ENCODE measurements at regions not wholly inside any gene's neighbourhood (a gene's known extent, or its start where the extent isn't known, plus 50 kb on each side); places are given as distances from the start of the nearest gene placed in this dataset.
"Not testable (repeated sequence)": the region's sequence is repeated elsewhere in the genome, so short reads cannot be mapped to it uniquely, and the experiment has no call there.

DNA sequence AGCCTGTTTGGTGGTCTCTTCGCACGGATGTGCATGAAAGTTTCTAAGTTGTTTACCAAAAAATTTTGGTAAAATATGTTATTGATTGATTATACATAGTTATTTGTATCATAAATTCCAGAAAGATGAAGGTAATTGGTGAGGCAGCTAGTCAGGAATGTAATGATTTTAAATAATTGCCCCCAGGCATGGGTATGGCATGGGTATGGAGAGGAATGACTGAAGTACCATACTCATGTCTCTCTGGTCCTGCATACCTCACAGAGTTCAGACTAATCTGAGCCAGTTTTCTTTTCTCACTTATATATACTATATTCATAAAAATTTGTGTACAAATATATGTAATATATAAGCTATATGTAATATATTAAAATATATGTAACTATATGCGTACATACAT lies 329.0 kb upstream of the TECRL start:
- no TSS peak for BruUV-seq (replicated peaks)

GRCh38 chr4:64737854-64738138 lies 328.5 kb upstream of the TECRL start:
- not testable (repeated sequence) for H3K4me1 ChIP-seq (ENCODE audit: insufficient read depth, low read length, poor library complexity, severe bottlenecking)

More for the DNA sequence above, 329.0 kb upstream of the TECRL start:
- Histone ChIP-seq H3K79me2 (ENCODE audit: insufficient read depth, low read depth, low read length) (no peaks in the 10 kb centered on the region), H3K9me2 (ENCODE audit: insufficient read depth, low read length) (no peaks in the 10 kb centered on the region), H4K20me1 (ENCODE audit: insufficient read depth, low read length) (no peaks in the 10 kb centered on the region), H3K4me3 (ENCODE audit: low read depth, low read length, poor library complexity, severe bottlenecking) (no peak overlapping the region), H3K27ac (ENCODE audit: low read depth, low read length, poor library complexity, severe bottlenecking) (no peak overlapping the region), H3K36me3 (ENCODE audit: insufficient read depth, low read length) (no peaks in the 10 kb centered on the region), H3K9me3 (ENCODE audit: low read length) (no peaks in the 10 kb centered on the region), H2AFZ (ENCODE audit: low read length) (no peak overlapping the region), H3K4me2 (ENCODE audit: low read length) (no peak overlapping the region), H3K4me1 (ENCODE audit: insufficient read depth, low read length, poor library complexity, severe bottlenecking) (no peaks in the 10 kb centered on the region)
- TF ChIP-seq, protein P1, sequence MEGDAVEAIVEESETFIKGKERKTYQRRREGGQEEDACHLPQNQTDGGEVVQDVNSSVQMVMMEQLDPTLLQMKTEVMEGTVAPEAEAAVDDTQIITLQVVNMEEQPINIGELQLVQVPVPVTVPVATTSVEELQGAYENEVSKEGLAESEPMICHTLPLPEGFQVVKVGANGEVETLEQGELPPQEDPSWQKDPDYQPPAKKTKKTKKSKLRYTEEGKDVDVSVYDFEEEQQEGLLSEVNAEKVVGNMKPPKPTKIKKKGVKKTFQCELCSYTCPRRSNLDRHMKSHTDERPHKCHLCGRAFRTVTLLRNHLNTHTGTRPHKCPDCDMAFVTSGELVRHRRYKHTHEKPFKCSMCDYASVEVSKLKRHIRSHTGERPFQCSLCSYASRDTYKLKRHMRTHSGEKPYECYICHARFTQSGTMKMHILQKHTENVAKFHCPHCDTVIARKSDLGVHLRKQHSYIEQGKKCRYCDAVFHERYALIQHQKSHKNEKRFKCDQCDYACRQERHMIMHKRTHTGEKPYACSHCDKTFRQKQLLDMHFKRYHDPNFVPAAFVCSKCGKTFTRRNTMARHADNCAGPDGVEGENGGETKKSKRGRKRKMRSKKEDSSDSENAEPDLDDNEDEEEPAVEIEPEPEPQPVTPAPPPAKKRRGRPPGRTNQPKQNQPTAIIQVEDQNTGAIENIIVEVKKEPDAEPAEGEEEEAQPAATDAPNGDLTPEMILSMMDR (conservative IDR thresholded peaks at IDR 0.05; ENCODE audit: low read length) = no peak
- no peak for TF ChIP-seq EZH2phosphoT487 (IDR thresholded peaks at IDR 0.05; ENCODE audit: borderline replicate concordance, low read depth, low read length)
- ChIA-PET POLR2A (interaction anchor here (1.4 kb wide), 1 partner anchor 11 kb away, joined by 3 read pairs; no protein-coding TSS in a partner anchor), CTCF (ENCODE audit: unreplicated experiment) (no interaction called here)
- intact Hi-C loops (cut with micrococcal nuclease; ENCODE audit: unreplicated experiment) = no loop called here
- DNase-seq (ENCODE audit: low spot score) = no peak

DNA sequence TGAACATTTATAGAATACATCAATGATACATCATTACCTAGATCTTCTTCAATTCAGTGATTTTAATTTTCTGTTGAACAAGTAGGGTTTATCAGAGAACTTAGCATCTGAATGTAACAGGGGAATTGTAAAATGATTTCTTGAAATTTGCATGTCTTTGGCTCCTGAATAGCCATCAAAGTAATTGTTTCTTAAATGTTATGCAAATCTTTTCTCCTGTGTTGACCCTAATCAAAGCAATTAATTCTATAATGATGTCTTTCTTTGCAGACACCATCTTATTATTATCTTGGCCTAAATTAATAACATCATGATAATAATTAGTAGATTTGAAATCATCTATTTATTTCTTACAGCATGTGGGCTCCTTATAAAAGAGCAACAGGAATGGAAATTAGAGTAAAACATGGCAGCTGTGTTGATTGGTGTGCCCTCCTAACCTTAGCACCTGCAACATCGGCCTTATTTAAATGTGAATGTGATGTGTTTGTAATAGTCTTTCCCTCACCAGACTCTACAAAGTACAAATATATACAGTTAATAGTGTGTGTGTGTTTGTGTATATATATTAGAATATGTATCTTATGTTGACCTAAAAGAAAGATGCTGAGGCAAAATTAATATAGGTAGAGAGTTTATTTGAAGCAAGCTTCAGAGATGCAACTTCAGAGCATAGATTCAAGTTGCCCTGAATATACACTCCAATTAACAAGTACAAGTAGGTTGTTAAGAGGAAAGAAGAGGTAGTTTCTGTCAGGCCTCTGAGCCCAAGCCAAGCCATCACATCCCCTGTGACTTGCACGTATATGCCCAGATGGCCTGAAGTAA lies 328.0 kb upstream of the TECRL start:
- no peak for DNase-seq (ENCODE audit: low spot score)
- no peaks in the 10 kb centered on the region for H3K9me2 ChIP-seq (ENCODE audit: insufficient read depth, low read length)
- H2AFZ ChIP-seq (ENCODE audit: low read length) = no peak overlapping the region
- no peaks in the 10 kb centered on the region for H3K79me2 ChIP-seq (ENCODE audit: insufficient read depth, low read depth, low read length)
- no peak overlapping the region for H3K4me3 ChIP-seq (ENCODE audit: low read depth, low read length, poor library complexity, severe bottlenecking)
- ChIA-PET CTCF (ENCODE audit: unreplicated experiment) (no interaction called here), POLR2A (no interaction called here)
- intact Hi-C loops (cut with micrococcal nuclease; ENCODE audit: unreplicated experiment) = no loop called here
- H3K36me3 ChIP-seq (ENCODE audit: insufficient read depth, low read length) = no peaks in the 10 kb centered on the region
- H4K20me1 ChIP-seq (ENCODE audit: insufficient read depth, low read length) = no peaks in the 10 kb centered on the region
- H3K9me3 ChIP-seq (ENCODE audit: low read length) = no peaks in the 10 kb centered on the region
- TF ChIP-seq, protein P1 (conservative IDR thresholded peaks at IDR 0.05; ENCODE audit: low read length) = no peak
- no peak for TF ChIP-seq EZH2phosphoT487 (IDR thresholded peaks at IDR 0.05; ENCODE audit: borderline replicate concordance, low read depth, low read length)
- no peak overlapping the region for H3K4me2 ChIP-seq (ENCODE audit: low read length)
- no TSS peak for BruUV-seq (replicated peaks)
- H3K27ac ChIP-seq (ENCODE audit: low read depth, low read length, poor library complexity, severe bottlenecking) = no peak overlapping the region
- H3K4me1 ChIP-seq (ENCODE audit: insufficient read depth, low read length, poor library complexity, severe bottlenecking) = no peaks in the 10 kb centered on the region

More at GRCh38 chr4:64737854-64738138, 328.5 kb upstream of the TECRL start:
- POLR2A ChIA-PET = interaction anchor here (1.4 kb wide), 1 partner anchor 10 kb away, joined by 3 read pairs; no protein-coding TSS in a partner anchor
- H3K4me2 ChIP-seq (ENCODE audit: low read length); H3K9me3 ChIP-seq (ENCODE audit: low read length); H3K4me3 ChIP-seq (ENCODE audit: low read depth, low read length, poor library complexity, severe bottlenecking); H2AFZ ChIP-seq (ENCODE audit: low read length); DNase-seq (ENCODE audit: low spot score); CTCF ChIA-PET (ENCODE audit: unreplicated experiment); intact Hi-C loops (cut with micrococcal nuclease; ENCODE audit: unreplicated experiment); H3K9me2 ChIP-seq (ENCODE audit: insufficient read depth, low read length); BruUV-seq (replicated peaks); H3K36me3 ChIP-seq (ENCODE audit: insufficient read depth, low read length); H3K27ac ChIP-seq (ENCODE audit: low read depth, low read length, poor library complexity, severe bottlenecking); H4K20me1 ChIP-seq (ENCODE audit: insufficient read depth, low read length); H3K79me2 ChIP-seq (ENCODE audit: insufficient read depth, low read depth, low read length): not testable (repeated sequence)

All from OCI-LY7 (cell line).